Inferior parietal cortex (tissue), 1 donor: ENCODE measurements at regions not wholly inside any gene's neighbourhood (a gene's known extent, or its start where the extent isn't known, plus 50 kb on each side); places are given as distances from the start of the nearest gene placed in this dataset.

Source experiments
- DNase-seq: peaks from one replicate; pipeline ENCODE4 v3.0.0-alpha.2; 2016; ENCODE audit errors: extremely low spot score

- no peak for DNase-seq
Measured at GRCh38 chr3:187951452-187952190, 202.3 kb upstream of the LPP start.

- no peak for DNase-seq
Measured at GRCh38 chr3:187952849-187953248, 201.1 kb upstream of the LPP start.

GRCh38 chr3:187954516-187954872, 199.5 kb upstream of the LPP start:
- no peak for DNase-seq

GRCh38 chr3:187954873-187955586, 198.9 kb upstream of the LPP start:
- DNase-seq = no peak

- DNase-seq = no peak
Measured at GRCh38 chr3:187955587-187955952, 198.4 kb upstream of the LPP start.

- DNase-seq = no peak
Measured at GRCh38 chr3:187957165-187957581, 196.8 kb upstream of the LPP start.

- no peak for DNase-seq
Measured at GRCh38 chr3:187957582-187957981, 196.4 kb upstream of the LPP start.

- DNase-seq = no peak
Measured at GRCh38 chr3:187958432-187959003, 195.4 kb upstream of the LPP start.

GRCh38 chr3:187960820-187961219, 193.1 kb upstream of the LPP start:
- no peak for DNase-seq

- no peak for DNase-seq
Measured at GRCh38 chr3:187961366-187961765, 192.6 kb upstream of the LPP start.

- no peak for DNase-seq
Measured at GRCh38 chr3:187963003-187963676, 190.8 kb upstream of the LPP start.

- DNase-seq = no peak
Measured at GRCh38 chr3:187963677-187964385, 190.1 kb upstream of the LPP start.

GRCh38 chr3:187964760-187965159, 189.2 kb upstream of the LPP start:
- DNase-seq = no peak

- DNase-seq = no peak
Measured at GRCh38 chr3:187966096-187966495, 187.9 kb upstream of the LPP start.

- peak; percentile 51 for DNase-seq
Measured at GRCh38 chr3:187966636-187967406, 187.1 kb upstream of the LPP start.

- DNase-seq = no peak
Measured at GRCh38 chr3:187967993-187968392, 186.0 kb upstream of the LPP start.

GRCh38 chr3:187968883-187969580, 184.9 kb upstream of the LPP start:
- DNase-seq = no peak

GRCh38 chr3:187969581-187969950, 184.4 kb upstream of the LPP start:
- DNase-seq = no peak

- DNase-seq = no peak
Measured at GRCh38 chr3:187970106-187970505, 183.9 kb upstream of the LPP start.

- DNase-seq = no peak
Measured at GRCh38 chr3:187971629-187972028, 182.3 kb upstream of the LPP start.

GRCh38 chr3:187972454-187972853, 181.5 kb upstream of the LPP start:
- no peak for DNase-seq
